Right atrium auricular region (tissue), 2 donors: ENCODE measurements at regions not wholly inside any gene's neighbourhood (a gene's known extent, or its start where the extent isn't known, plus 50 kb on each side); places are given as distances from the start of the nearest gene placed in this dataset.
A peak's percentile ranks its signal among the peaks of the same experiment; 100 is the strongest.

ENCODE experiments used
- DNase-seq: peaks from one replicate; pipeline ENCODE4 v3.0.0-alpha.2; 2019; ENCODE audit warnings: low spot score
- H3K27ac ChIP-seq, 2 donors: fragments of 200-600 bp; sonication (generic); 1 replicate in 1 of 2; 2 replicates in 1 of 2; pipeline ENCODE4 v1.5.1; 2016 to 2019
- H3K27me3 ChIP-seq, 2 donors: fragments of 200-600 bp; sonication (generic); one replicate each; pipeline versions ENCODE4 v1.5.1 to v1.6.0; 2017 to 2019
- H3K36me3 ChIP-seq: fragments of 200-600 bp; sonication (generic); one replicate; pipeline ENCODE4 v1.5.1; 2016
- H3K4me1 ChIP-seq, 2 donors: fragments of 200-600 bp; sonication (generic); one replicate each; pipeline versions ENCODE4 v1.5.1 to v1.6.0; 2017 to 2019
- H3K4me3 ChIP-seq, 2 donors: fragments of 200-600 bp; sonication (generic); 1 replicate in 1 of 2; 2 replicates in 1 of 2; pipeline ENCODE4 v1.5.1; 2017 to 2019; ENCODE audit warnings: mild to moderate bottlenecking in 1 of 2, moderate library complexity in 1 of 2
- H3K9me3 ChIP-seq, 2 donors: fragments of 200-600 bp; sonication (generic); one replicate each; pipeline ENCODE4 v1.5.1; 2019
- TF ChIP-seq, protein P1 (sequence below), 2 donors: fragments of 200-600 bp; sonication (generic); IDR thresholded peaks; one replicate each; pipeline ENCODE4 v1.5.1; 2019; ENCODE audit warnings: antibody characterized with exemption in 2 of 2

DNA sequence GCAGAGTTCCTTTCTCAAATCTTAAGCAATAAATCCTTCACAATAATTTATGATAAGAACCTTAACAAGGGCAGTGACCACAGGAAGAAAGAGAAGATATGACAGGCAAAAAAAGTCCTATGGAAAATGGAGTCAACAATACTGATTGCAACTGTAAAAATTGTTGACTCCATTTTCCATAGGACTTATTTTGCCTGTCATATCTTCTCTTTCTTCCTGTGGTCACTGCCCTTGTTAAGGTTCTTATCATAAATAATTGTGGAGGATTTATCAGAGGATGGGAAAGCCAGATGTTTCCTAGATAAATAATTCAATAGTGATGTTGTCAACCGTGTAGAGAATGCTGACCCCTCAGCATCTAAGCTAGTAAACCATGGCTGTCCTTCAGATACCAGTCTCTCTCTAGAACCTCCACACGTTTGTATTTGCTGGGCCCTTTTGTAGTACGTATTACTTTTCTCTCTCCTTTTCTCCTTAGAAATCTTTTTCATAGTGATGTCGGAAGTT, 172.6 kb upstream of the BET1 start:
- DNase-seq = no peak

DNA sequence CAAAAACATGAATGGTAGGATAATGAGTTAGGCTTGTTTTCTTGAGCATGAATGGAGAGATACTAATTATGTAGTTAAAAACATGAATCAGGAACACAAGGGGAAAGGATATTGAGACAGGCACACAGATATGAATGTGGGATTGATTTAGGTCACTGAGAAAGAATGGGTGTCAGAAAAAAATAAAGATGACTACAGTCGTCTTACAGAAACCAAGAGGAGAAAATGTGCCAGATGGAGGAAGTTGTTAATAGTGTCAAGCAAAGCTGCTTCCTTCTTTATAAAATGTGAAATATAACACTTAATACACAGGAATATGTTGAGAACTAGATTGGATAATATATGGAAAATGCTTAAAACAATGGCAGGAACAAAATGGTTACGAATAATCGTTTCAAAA, 173.3 kb upstream of the BET1 start:
- H3K4me1 ChIP-seq = no peaks in the 10 kb centered on the region
- TF ChIP-seq, protein P1, sequence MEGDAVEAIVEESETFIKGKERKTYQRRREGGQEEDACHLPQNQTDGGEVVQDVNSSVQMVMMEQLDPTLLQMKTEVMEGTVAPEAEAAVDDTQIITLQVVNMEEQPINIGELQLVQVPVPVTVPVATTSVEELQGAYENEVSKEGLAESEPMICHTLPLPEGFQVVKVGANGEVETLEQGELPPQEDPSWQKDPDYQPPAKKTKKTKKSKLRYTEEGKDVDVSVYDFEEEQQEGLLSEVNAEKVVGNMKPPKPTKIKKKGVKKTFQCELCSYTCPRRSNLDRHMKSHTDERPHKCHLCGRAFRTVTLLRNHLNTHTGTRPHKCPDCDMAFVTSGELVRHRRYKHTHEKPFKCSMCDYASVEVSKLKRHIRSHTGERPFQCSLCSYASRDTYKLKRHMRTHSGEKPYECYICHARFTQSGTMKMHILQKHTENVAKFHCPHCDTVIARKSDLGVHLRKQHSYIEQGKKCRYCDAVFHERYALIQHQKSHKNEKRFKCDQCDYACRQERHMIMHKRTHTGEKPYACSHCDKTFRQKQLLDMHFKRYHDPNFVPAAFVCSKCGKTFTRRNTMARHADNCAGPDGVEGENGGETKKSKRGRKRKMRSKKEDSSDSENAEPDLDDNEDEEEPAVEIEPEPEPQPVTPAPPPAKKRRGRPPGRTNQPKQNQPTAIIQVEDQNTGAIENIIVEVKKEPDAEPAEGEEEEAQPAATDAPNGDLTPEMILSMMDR (IDR thresholded peaks at IDR 0.05) = no peak
- H3K36me3 ChIP-seq = no peaks in the 10 kb centered on the region
- no peak overlapping the region for H3K27ac ChIP-seq
- H3K4me3 ChIP-seq = no peak overlapping the region
- DNase-seq = no peak
- H3K27me3 ChIP-seq = no peaks in the 10 kb centered on the region
- no peaks in the 10 kb centered on the region for H3K9me3 ChIP-seq

More for the DNA sequence above, 172.6 kb upstream of the BET1 start:
- no peak overlapping the region for H3K27ac ChIP-seq
- no peaks in the 10 kb centered on the region for H3K36me3 ChIP-seq
- no peaks in the 10 kb centered on the region for H3K4me1 ChIP-seq
- no peak overlapping the region for H3K4me3 ChIP-seq
- no peaks in the 10 kb centered on the region for H3K9me3 ChIP-seq
- TF ChIP-seq, protein P1 (IDR thresholded peaks at IDR 0.05) = no peak
- no peaks in the 10 kb centered on the region for H3K27me3 ChIP-seq

DNA sequence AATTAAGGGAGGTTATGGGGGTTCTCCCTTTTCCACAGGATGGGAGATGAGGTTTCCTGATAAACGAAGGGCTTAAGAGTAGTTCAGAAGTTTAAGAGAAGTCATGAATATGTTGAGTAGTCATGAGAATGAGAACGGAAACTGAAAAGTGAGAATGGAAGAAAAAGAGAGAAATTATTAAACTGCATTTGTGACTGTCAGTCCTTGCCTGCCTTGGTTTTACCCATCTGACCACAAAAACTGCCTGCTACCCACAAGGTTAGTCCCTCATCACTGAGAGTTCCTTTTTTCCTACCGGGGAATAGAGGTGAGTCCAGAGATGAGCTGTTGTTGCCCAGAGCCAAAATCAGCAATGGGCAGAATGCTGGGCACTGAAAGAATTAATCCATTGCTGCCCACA, 174.1 kb upstream of the BET1 start:
- H3K9me3 ChIP-seq = no peaks in the 10 kb centered on the region
- H3K4me1 ChIP-seq = no peaks in the 10 kb centered on the region
- TF ChIP-seq, protein P1 (IDR thresholded peaks at IDR 0.05) = no peak
- no peaks in the 10 kb centered on the region for H3K36me3 ChIP-seq
- DNase-seq = no peak
- H3K4me3 ChIP-seq = no peak overlapping the region
- H3K27ac ChIP-seq = no peak overlapping the region
- no peaks in the 10 kb centered on the region for H3K27me3 ChIP-seq

DNA sequence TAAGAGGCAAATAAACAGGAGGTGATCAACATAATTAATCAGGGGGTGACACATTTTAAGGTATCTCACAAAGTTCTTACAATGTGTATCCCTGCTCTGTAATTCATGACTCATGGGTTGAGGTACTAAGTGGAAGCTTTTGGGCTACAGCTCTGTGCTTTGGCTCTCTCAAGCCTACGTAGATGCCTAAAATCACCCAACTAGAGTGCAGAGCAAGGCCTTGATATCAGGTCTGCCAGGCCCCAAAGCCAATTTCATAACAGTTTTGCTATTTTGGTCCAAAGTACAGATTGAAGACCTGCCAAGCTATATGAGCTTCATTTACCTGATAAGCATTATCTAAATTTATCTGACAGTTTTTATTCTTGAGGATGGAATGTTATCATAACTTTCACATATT, 175.3 kb upstream of the BET1 start:
- DNase-seq = no peak
- TF ChIP-seq, protein P1 (IDR thresholded peaks at IDR 0.05) = no peak
- H3K9me3 ChIP-seq = no peaks in the 10 kb centered on the region
- no peaks in the 10 kb centered on the region for H3K27me3 ChIP-seq
- no peaks in the 10 kb centered on the region for H3K36me3 ChIP-seq
- H3K4me1 ChIP-seq = peaks cover 0 to 6% of the 10 kb centered on the region in 2 donors
- H3K27ac ChIP-seq = no peak overlapping the region
- H3K4me3 ChIP-seq = no peak overlapping the region

DNA sequence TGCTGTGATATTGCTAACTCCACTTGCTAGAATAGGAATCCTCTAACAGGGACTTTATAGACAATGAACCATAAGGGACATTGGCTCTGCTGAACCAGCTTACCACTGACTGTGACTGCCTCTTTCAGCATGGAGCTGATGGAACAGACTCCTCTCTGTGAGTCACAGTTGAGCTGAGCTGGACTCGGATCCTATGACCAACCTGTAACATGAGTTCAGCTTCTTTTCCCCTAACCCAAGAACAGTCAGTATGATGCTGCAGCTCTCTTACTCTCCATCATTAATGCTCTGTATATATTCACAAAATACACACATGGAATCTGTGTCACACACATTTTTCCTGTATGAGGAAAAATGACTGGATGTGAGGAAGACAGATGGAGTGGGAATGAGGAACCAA, 177.9 kb upstream of the BET1 start:
- TF ChIP-seq, protein P1 (IDR thresholded peaks at IDR 0.05) = no peak
- Histone ChIP-seq H3K27me3 (no peaks in the 10 kb centered on the region), H3K9me3 (no peaks in the 10 kb centered on the region), H3K27ac (peak overlapping the region in 1 of 2 donors; percentile 79), H3K4me1 (peaks cover 0 to 6% of the 10 kb centered on the region in 2 donors), H3K4me3 (no peak overlapping the region), H3K36me3 (no peaks in the 10 kb centered on the region)
- no peak for DNase-seq

DNA sequence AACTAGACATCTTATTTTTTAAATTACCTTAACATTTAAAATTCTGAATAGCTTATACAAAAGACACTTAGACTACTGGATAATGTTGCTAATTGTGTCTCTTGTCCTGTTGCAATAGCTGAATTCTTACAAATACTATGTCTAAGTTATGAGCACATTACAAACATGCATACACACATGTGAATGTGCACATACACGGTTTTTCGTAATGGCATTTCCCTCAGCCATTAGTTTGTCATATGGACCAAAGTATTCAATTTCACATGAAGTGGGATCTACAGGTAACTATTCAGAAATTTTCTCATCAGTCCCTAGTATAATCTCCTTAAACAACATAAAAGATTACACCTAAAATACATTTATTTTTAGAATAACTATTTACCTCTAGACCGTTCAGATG, 178.6 kb upstream of the BET1 start:
- TF ChIP-seq, protein P1 (IDR thresholded peaks at IDR 0.05) = no peak
- H3K9me3 ChIP-seq = no peaks in the 10 kb centered on the region
- peak overlapping the region; percentile 71 to 79 for H3K27ac ChIP-seq
- no peaks in the 10 kb centered on the region for H3K27me3 ChIP-seq
- no peak overlapping the region for H3K4me3 ChIP-seq
- no peaks in the 10 kb centered on the region for H3K36me3 ChIP-seq
- DNase-seq = no peak
- H3K4me1 ChIP-seq = peaks cover 0 to 6% of the 10 kb centered on the region in 2 donors
